SH-SY5Y (cell line): ENCODE measurements at regions not wholly inside any gene's neighbourhood (a gene's known extent, or its start where the extent isn't known, plus 50 kb on each side); places are given as distances from the start of the nearest gene placed in this dataset.

Source experiments
- GATA2 ChIP-seq: IDR thresholded peaks from 2 replicates; pipeline ENCODE4 v1.6.1; 2011; ENCODE audit warnings: mild to moderate bottlenecking, low read depth, low read length
- GATA3 ChIP-seq: IDR thresholded peaks from 2 replicates; pipeline ENCODE4 v1.6.1; 2011; ENCODE audit warnings: low read depth, mild to moderate bottlenecking, low read length, moderate library complexity

- TF ChIP-seq GATA2 (no peak), GATA3 (no peak)
Measured at GRCh38 chr6:134703206-134703605, 246.7 kb downstream of the ALDH8A1 start.
